Neuron (in vitro differentiated cells): ENCODE measurements at regions not wholly inside any gene's neighbourhood (a gene's known extent, or its start where the extent isn't known, plus 50 kb on each side); places are given as distances from the start of the nearest gene placed in this dataset.
"Not testable (repeated sequence)": the region's sequence is repeated elsewhere in the genome, so short reads cannot be mapped to it uniquely, and the experiment has no call there.

ENCODE experiments used
- H2AFZ ChIP-seq: one replicate; pipeline ENCODE4 v1.6.1; 2013; ENCODE audit warnings: low read depth, mild to moderate bottlenecking, inconsistent platforms, low read length, moderate library complexity
- H3K27me3 ChIP-seq: one replicate; pipeline ENCODE4 v1.6.1; 2013; ENCODE audit warnings: low read length; ENCODE audit not compliant: insufficient read depth
- H3K36me3 ChIP-seq: one replicate; pipeline ENCODE4 v1.6.1; 2013; ENCODE audit warnings: low read length; ENCODE audit not compliant: insufficient read depth
- H3K4me1 ChIP-seq: one replicate; pipeline ENCODE4 v1.6.1; 2013; ENCODE audit warnings: low read length; ENCODE audit not compliant: insufficient read depth
- H3K4me3 ChIP-seq: 2 replicates; pipeline ENCODE4 v1.5.1; 2013; ENCODE audit warnings: mild to moderate bottlenecking, low read length, moderate library complexity
- H3K9me3 ChIP-seq: one replicate; pipeline ENCODE4 v1.6.1; 2013; ENCODE audit warnings: low read length

GRCh38 chr5:89204756-89205155, 321.8 kb upstream of the MEF2C start:
- no peak overlapping the region for H3K4me3 ChIP-seq
- no peaks in the 10 kb centered on the region for H3K4me1 ChIP-seq
- H3K9me3 ChIP-seq, result peaks cover 2% of the 10 kb centered on the region
- H3K36me3 ChIP-seq, result no peaks in the 10 kb centered on the region
- no peak overlapping the region for H2AFZ ChIP-seq
- no peaks in the 10 kb centered on the region for H3K27me3 ChIP-seq

GRCh38 chr5:89203611-89204010, 320.6 kb upstream of the MEF2C start:
- Histone ChIP-seq H3K9me3 (peaks cover 7% of the 10 kb centered on the region), H3K4me1 (no peaks in the 10 kb centered on the region), H2AFZ (no peak overlapping the region), H3K27me3 (no peaks in the 10 kb centered on the region), H3K36me3 (no peaks in the 10 kb centered on the region), H3K4me3 (no peak overlapping the region)

GRCh38 chr5:89200899-89201298, 317.9 kb upstream of the MEF2C start:
- Histone ChIP-seq H3K4me3 (no peak overlapping the region), H3K4me1 (no peaks in the 10 kb centered on the region), H3K9me3 (peaks cover 7% of the 10 kb centered on the region), H3K27me3 (no peaks in the 10 kb centered on the region), H3K36me3 (no peaks in the 10 kb centered on the region), H2AFZ (no peak overlapping the region)

GRCh38 chr5:89199306-89199705, 316.3 kb upstream of the MEF2C start:
- Histone ChIP-seq H3K36me3 (no peaks in the 10 kb centered on the region), H3K4me1 (no peaks in the 10 kb centered on the region), H2AFZ (no peak overlapping the region), H3K9me3 (peaks cover 7% of the 10 kb centered on the region), H3K4me3 (no peak overlapping the region), H3K27me3 (no peaks in the 10 kb centered on the region)

- Histone ChIP-seq H2AFZ (no peak overlapping the region), H3K9me3 (no peaks in the 10 kb centered on the region), H3K4me3 (no peak overlapping the region), H3K36me3 (no peaks in the 10 kb centered on the region), H3K27me3 (no peaks in the 10 kb centered on the region), H3K4me1 (no peaks in the 10 kb centered on the region)
Measured at GRCh38 chr5:89191374-89191773, 308.4 kb upstream of the MEF2C start.

- Histone ChIP-seq H3K4me1 (no peaks in the 10 kb centered on the region), H3K4me3 (no peak overlapping the region), H3K27me3 (no peaks in the 10 kb centered on the region), H3K9me3 (no peaks in the 10 kb centered on the region), H3K36me3 (no peaks in the 10 kb centered on the region), H2AFZ (no peak overlapping the region)
Measured at GRCh38 chr5:89190515-89191265, 307.7 kb upstream of the MEF2C start.

GRCh38 chr5:89187883-89188465, 305.0 kb upstream of the MEF2C start:
- no peaks in the 10 kb centered on the region for H3K27me3 ChIP-seq

GRCh38 chr5:89187268-89187667, 304.3 kb upstream of the MEF2C start:
- Histone ChIP-seq H3K36me3 (no peaks in the 10 kb centered on the region), H3K4me3 (no peak overlapping the region), H3K4me1 (no peaks in the 10 kb centered on the region), H3K27me3 (no peaks in the 10 kb centered on the region), H2AFZ (no peak overlapping the region), H3K9me3 (no peaks in the 10 kb centered on the region)

More at GRCh38 chr5:89187883-89188465, 305.0 kb upstream of the MEF2C start:
- Histone ChIP-seq H3K4me3 (no peak overlapping the region), H3K9me3 (no peaks in the 10 kb centered on the region), H2AFZ (no peak overlapping the region), H3K4me1 (no peaks in the 10 kb centered on the region), H3K36me3 (no peaks in the 10 kb centered on the region)

GRCh38 chr5:89181546-89181945, 298.6 kb upstream of the MEF2C start:
- Histone ChIP-seq H3K4me3 (no peak overlapping the region), H3K4me1 (no peaks in the 10 kb centered on the region), H3K36me3 (no peaks in the 10 kb centered on the region), H3K27me3 (no peaks in the 10 kb centered on the region), H2AFZ (no peak overlapping the region), H3K9me3 (no peaks in the 10 kb centered on the region)

- H3K4me1 ChIP-seq, result no peaks in the 10 kb centered on the region
- H3K4me3 ChIP-seq, result no peak overlapping the region
- no peaks in the 10 kb centered on the region for H3K27me3 ChIP-seq
- no peaks in the 10 kb centered on the region for H3K36me3 ChIP-seq
- no peaks in the 10 kb centered on the region for H3K9me3 ChIP-seq
- H2AFZ ChIP-seq, result no peak overlapping the region
Measured at GRCh38 chr5:89179731-89180130, 296.7 kb upstream of the MEF2C start.

- H3K4me1 ChIP-seq, result no peaks in the 10 kb centered on the region
- H2AFZ ChIP-seq, result no peak overlapping the region
- H3K36me3 ChIP-seq, result no peaks in the 10 kb centered on the region
- H3K9me3 ChIP-seq, result no peaks in the 10 kb centered on the region
- no peaks in the 10 kb centered on the region for H3K27me3 ChIP-seq
- H3K4me3 ChIP-seq, result no peak overlapping the region
Measured at GRCh38 chr5:89178541-89178940, 295.6 kb upstream of the MEF2C start.

GRCh38 chr5:89173528-89173927, 290.5 kb upstream of the MEF2C start:
- Histone ChIP-seq H3K4me3 (no peak overlapping the region), H3K9me3 (peaks cover 2% of the 10 kb centered on the region), H2AFZ (no peak overlapping the region), H3K4me1 (no peaks in the 10 kb centered on the region), H3K36me3 (no peaks in the 10 kb centered on the region), H3K27me3 (no peaks in the 10 kb centered on the region)

- Histone ChIP-seq H3K4me1 (no peaks in the 10 kb centered on the region), H3K36me3 (no peaks in the 10 kb centered on the region), H2AFZ (no peak overlapping the region), H3K4me3 (no peak overlapping the region), H3K27me3 (no peaks in the 10 kb centered on the region), H3K9me3 (peaks cover 2% of the 10 kb centered on the region)
Measured at GRCh38 chr5:89168766-89169165, 285.8 kb upstream of the MEF2C start.

- not testable (repeated sequence) for H3K9me3 ChIP-seq, H2AFZ ChIP-seq, H3K36me3 ChIP-seq, H3K27me3 ChIP-seq, H3K4me1 ChIP-seq, H3K4me3 ChIP-seq
Measured at GRCh38 chr5:89164703-89165102, 281.7 kb upstream of the MEF2C start.
